Skeletal muscle tissue (tissue), 3 donors: ENCODE measurements at regions not wholly inside any gene's neighbourhood (a gene's known extent, or its start where the extent isn't known, plus 50 kb on each side); places are given as distances from the start of the nearest gene placed in this dataset.

Source experiments
- H3K27ac ChIP-seq: one replicate; pipeline ENCODE4 v1.7.0; 2013; ENCODE audit warnings: mild to moderate bottlenecking, low read depth, low read length, inconsistent platforms
- H3K27me3 ChIP-seq, 3 donors: one replicate each; pipeline ENCODE4 v1.7.0; 2013; ENCODE audit warnings: low read length in 3 of 3; ENCODE audit not compliant: control insufficient read depth in 3 of 3, insufficient read depth in 3 of 3
- H3K36me3 ChIP-seq, 3 donors: one replicate each; pipeline ENCODE4 v1.7.0; 2013; ENCODE audit warnings: low read length in 3 of 3; ENCODE audit not compliant: control insufficient read depth in 3 of 3, insufficient read depth in 3 of 3
- H3K4me1 ChIP-seq, 3 donors: one replicate each; pipeline ENCODE4 v1.7.0; 2013; ENCODE audit warnings: low read length in 3 of 3, mild to moderate bottlenecking in 3 of 3; ENCODE audit not compliant: control insufficient read depth in 3 of 3, insufficient read depth in 3 of 3
- H3K4me3 ChIP-seq, 3 donors: one replicate each; pipeline ENCODE4 v1.7.0; 2013; ENCODE audit warnings: low read length in 3 of 3
- H3K9ac ChIP-seq, 3 donors: one replicate each; pipeline ENCODE4 v1.7.0; 2013; ENCODE audit warnings: low read length in 3 of 3, mild to moderate bottlenecking in 3 of 3, moderate library complexity in 2 of 3, low read depth in 1 of 3
- H3K9me3 ChIP-seq, 3 donors: one replicate each; pipeline ENCODE4 v1.7.0; 2013; ENCODE audit warnings: low read length in 3 of 3; ENCODE audit not compliant: control insufficient read depth in 3 of 3
- donor health status: Osteomylitis.

- no peak overlapping the region for H3K9ac ChIP-seq
- peaks cover 0 to 27% (median 5%) of the 10 kb centered on the region in 3 donors for H3K27me3 ChIP-seq
- no peak overlapping the region for H3K27ac ChIP-seq
- H3K4me1 ChIP-seq = no peaks in the 10 kb centered on the region
- H3K4me3 ChIP-seq = no peak overlapping the region
- H3K36me3 ChIP-seq = no peaks in the 10 kb centered on the region
- peaks cover 0 to 2% (median 0%) of the 10 kb centered on the region in 3 donors for H3K9me3 ChIP-seq
Observed at GRCh38 chr22:48709976-48710375, 1117.7 kb downstream of the BRD1 start.

GRCh38 chr22:48709453-48709852 lies 1118.2 kb downstream of the BRD1 start:
- H3K36me3 ChIP-seq = no peaks in the 10 kb centered on the region
- H3K27me3 ChIP-seq = peaks cover 0 to 27% (median 5%) of the 10 kb centered on the region in 3 donors
- H3K27ac ChIP-seq = no peak overlapping the region
- peaks cover 0 to 2% (median 0%) of the 10 kb centered on the region in 3 donors for H3K9me3 ChIP-seq
- no peak overlapping the region for H3K9ac ChIP-seq
- no peaks in the 10 kb centered on the region for H3K4me1 ChIP-seq
- no peak overlapping the region for H3K4me3 ChIP-seq

DNA sequence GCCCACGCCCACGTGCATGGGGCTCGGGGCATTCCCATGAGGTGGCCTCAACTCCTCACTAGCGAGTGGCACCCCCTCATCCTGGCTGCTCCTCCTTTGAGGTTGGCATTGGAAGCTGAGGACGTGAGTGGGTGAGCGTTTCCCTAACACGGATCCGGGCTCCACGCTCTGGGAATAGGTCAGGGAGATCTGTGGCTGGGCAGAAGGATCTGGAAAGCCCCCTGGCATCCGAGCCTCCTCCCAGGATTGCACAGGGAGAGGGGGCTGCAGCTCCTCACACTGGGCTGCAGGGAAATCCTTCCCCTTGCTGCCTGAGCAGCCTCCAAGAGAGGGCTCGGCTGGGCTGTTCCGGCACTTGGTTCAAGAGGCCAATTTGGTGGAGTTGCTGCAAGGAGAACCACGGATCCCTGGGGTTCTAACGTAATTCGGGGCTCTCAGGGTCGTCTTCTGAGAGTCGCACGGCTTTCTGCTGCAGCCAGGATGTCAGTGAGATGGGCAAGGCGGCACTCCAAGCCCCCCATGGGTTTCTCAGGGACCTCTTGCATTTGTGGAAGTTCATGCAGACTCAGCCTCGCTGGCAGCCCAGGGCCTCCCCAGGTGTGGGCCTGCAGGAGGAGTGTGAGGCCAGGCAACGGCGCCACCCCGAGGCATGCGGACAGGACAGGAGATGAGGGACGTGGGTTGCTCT lies 1119.0 kb downstream of the BRD1 start:
- Histone ChIP-seq H3K27me3 (peaks cover 3 to 23% (median 5%) of the 10 kb centered on the region in 3 donors), H3K4me1 (no peaks in the 10 kb centered on the region)

DNA sequence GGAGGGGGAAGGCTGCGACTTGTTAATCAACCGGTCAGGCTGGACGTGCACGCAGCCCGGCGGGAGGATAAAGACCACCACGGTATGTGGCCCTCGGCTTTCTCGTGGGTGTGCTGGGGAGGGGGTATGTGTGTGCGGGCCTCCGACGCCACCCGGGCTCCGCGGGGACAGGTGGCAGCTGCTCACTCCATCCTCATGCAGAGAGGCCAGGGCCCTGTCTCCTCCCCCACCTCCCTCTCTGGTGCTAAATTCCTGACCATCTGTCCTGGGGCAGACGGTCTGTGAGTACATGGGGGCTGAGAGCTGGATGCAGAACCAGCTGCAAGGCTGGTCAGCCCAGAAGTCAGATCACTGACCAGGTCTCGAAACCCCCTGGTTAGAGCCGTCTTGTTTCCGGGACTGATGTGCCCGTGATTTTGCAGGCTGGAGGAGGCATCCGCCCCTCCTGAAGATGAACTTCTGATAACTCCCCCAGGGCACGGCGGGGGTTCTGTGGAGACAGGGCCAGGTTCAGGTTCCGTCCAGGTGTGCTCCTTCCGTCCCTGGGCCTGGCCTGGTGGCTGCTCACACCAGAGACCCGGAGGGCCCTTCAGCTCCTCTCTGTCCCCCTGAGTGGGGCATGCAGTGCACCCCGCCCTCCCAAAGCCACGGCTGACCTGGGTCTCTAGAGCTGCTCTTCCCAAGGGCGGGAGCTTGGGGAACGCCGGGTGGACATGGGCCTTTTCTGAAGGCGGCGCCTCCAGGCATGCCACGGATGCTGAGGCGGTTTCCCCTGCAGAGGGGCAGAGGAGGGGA lies 1119.7 kb downstream of the BRD1 start:
- Histone ChIP-seq H3K9me3 (no peaks in the 10 kb centered on the region), H3K4me3 (no peak overlapping the region), H3K9ac (no peak overlapping the region), H3K27me3 (peaks cover 3 to 24% (median 5%) of the 10 kb centered on the region in 3 donors), H3K27ac (no peak overlapping the region), H3K4me1 (no peaks in the 10 kb centered on the region), H3K36me3 (no peaks in the 10 kb centered on the region)

More for the DNA sequence above, 1119.0 kb downstream of the BRD1 start:
- Histone ChIP-seq H3K36me3 (no peaks in the 10 kb centered on the region), H3K4me3 (no peak overlapping the region), H3K27ac (no peak overlapping the region), H3K9ac (no peak overlapping the region), H3K9me3 (peaks cover 0 to 2% (median 0%) of the 10 kb centered on the region in 3 donors)

DNA sequence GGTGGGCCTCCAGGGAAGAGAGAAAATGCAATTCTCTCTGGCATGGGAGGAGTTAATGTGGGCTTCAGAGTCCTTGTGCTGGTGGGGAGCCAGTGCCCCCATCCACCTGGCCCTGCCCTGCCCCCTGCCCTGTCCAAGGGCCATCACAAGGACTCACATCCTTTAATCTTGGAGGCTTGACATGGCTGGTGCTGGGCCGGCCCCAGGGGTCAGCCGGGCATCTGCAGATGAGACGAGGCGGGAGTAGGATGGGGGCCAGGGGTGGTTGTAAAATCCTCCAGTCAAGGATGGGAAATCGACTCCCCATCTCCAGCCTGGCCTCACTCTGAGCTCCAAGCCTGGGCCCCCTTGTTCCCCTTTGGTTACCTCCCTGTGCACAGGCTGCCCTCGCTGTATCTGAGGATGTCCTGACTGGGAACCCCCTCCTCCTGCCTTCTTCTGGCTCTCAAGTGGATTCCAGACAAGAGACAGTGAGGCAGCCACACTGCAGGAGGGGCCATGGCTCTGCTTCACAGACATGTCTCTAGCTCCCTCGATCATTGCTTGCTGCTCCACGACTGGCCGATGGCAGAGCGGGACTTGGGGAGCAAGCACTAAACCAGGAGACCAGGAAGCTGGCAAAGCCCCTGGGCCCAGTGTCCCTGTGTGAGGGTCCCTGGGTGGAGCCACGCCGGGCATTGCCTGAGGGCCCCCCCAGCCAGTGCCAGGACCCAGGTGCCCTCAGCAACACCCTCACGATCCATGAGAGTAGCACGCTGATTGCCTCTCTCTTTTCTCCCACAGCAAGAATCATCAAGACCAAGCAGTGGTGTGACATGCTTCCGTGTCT lies 1120.5 kb downstream of the BRD1 start:
- no peaks in the 10 kb centered on the region for H3K9me3 ChIP-seq
- no peak overlapping the region for H3K27ac ChIP-seq
- no peaks in the 10 kb centered on the region for H3K36me3 ChIP-seq
- no peak overlapping the region for H3K9ac ChIP-seq
- peaks cover 3 to 32% (median 5%) of the 10 kb centered on the region in 3 donors for H3K27me3 ChIP-seq
- no peaks in the 10 kb centered on the region for H3K4me1 ChIP-seq
- H3K4me3 ChIP-seq = no peak overlapping the region

- H3K27ac ChIP-seq = no peak overlapping the region
- no peaks in the 10 kb centered on the region for H3K36me3 ChIP-seq
- H3K9ac ChIP-seq = no peak overlapping the region
- no peaks in the 10 kb centered on the region for H3K4me1 ChIP-seq
- no peaks in the 10 kb centered on the region for H3K9me3 ChIP-seq
- H3K27me3 ChIP-seq = peaks cover 3 to 39% (median 5%) of the 10 kb centered on the region in 3 donors
- no peak overlapping the region for H3K4me3 ChIP-seq
Observed at GRCh38 chr22:48705917-48706605, 1121.6 kb downstream of the BRD1 start.

DNA sequence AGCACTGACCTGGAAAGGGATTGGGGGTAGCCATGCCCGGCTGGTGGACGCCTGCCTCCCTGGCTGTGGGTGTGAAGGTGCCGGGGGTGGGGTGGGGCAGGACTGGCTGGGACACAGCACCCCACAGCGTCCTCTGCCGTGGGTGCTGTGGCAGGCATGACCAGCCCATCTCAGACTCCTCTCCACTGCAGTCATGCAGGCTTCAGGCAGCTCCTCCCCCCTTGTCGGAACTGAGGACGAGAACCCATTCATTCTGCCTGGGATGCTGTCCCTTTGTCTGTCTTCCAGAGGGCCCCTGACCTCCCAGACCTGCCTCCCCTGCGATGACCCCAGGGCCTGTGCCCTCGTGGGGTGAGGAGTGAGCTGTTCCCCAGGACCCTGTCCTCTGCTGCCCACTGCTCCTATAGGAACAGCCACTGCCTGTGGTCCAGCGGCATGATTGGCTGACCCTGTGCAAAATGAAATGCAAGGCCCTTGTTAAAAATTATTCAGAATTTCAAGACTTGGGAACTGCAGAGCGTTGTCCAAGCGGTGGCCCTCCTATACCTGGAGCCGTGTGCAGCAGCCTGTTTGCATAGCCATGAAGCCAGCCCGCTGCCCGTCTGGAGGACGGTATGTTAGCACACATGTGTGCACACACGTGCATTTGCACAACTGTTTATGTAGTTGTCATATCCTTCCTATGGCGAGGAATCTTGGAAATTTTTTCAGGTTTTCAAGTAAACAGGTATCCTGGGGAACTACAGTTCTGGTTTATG lies 1122.3 kb downstream of the BRD1 start:
- H3K36me3 ChIP-seq = no peaks in the 10 kb centered on the region
- no peaks in the 10 kb centered on the region for H3K9me3 ChIP-seq
- H3K4me1 ChIP-seq = no peaks in the 10 kb centered on the region
- H3K9ac ChIP-seq = no peak overlapping the region
- H3K4me3 ChIP-seq = no peak overlapping the region
- H3K27ac ChIP-seq = no peak overlapping the region
- H3K27me3 ChIP-seq = peaks cover 3 to 37% (median 5%) of the 10 kb centered on the region in 3 donors

DNA sequence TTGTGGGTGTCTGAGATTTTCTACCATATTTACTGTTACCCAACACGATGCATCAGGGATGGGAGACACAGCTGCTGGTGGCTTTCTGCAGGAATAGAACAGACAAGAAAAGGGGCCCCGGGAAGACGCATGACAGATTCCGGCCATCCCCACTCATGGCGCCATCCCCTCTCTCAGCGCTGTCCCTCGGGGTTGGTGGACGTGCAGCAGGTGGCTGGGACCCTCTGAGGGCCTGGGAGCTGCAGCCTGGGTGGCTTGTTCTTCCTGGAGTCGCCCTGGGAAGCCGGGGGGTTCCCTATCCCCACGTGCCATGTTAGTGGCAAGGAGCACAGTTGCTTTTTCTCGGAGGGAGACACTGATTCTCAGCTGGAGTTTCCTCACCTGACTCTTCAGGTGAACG lies 1123.3 kb downstream of the BRD1 start:
- H3K9ac ChIP-seq = no peak overlapping the region
- no peak overlapping the region for H3K27ac ChIP-seq
- H3K9me3 ChIP-seq = no peaks in the 10 kb centered on the region
- H3K27me3 ChIP-seq = peaks cover 3 to 31% (median 4%) of the 10 kb centered on the region in 3 donors
- H3K4me1 ChIP-seq = no peaks in the 10 kb centered on the region
- H3K36me3 ChIP-seq = no peaks in the 10 kb centered on the region
- no peak overlapping the region for H3K4me3 ChIP-seq
